VCaP (cell line): ENCODE measurements at regions not wholly inside any gene's neighbourhood (a gene's known extent, or its start where the extent isn't known, plus 50 kb on each side); places are given as distances from the start of the nearest gene placed in this dataset.
A peak's percentile ranks its signal among the peaks of the same experiment; 100 is the strongest.
"Not testable (repeated sequence)": the region's sequence is repeated elsewhere in the genome, so short reads cannot be mapped to it uniquely, and the experiment has no call there.

Source experiments
- H3K27ac ChIP-seq: fragments of 450-650 bp; 2 replicates; pipeline ENCODE4 v1.5.1; 2017
- CTCF ChIP-seq: fragments of 450-650 bp; conservative IDR thresholded peaks from 2 replicates; pipeline ENCODE4 v1.5.1; 2017; ENCODE audit warnings: mild to moderate bottlenecking, moderate library complexity

DNA sequence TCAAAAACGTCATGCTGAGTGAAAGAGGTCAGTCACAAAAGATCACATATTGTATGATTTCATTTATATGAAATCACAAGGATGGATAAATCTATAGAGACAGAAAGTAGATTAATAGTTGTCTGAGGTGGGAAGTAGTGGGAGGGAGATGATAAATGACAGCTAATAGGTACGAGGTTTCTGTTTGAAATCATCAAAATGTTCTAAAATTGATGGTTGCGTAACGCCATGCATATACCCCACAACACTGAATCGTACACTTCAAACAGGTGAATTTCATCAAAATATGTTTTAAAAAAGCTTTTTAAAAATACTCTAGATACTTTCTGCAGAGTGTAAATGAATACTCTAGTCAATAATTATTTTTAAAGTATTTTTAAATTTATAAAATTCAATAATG is 303.0 kb upstream of the STAC start:
- H3K27ac ChIP-seq: no peak overlapping the region
- no peak for TF ChIP-seq CTCF

GRCh38 chr3:36082958-36083357 is 297.3 kb upstream of the STAC start:
- H3K27ac ChIP-seq: not testable (repeated sequence)

GRCh38 chr3:36095238-36095637 is 285.1 kb upstream of the STAC start:
- no peak for TF ChIP-seq CTCF
- H3K27ac ChIP-seq: no peak overlapping the region

DNA sequence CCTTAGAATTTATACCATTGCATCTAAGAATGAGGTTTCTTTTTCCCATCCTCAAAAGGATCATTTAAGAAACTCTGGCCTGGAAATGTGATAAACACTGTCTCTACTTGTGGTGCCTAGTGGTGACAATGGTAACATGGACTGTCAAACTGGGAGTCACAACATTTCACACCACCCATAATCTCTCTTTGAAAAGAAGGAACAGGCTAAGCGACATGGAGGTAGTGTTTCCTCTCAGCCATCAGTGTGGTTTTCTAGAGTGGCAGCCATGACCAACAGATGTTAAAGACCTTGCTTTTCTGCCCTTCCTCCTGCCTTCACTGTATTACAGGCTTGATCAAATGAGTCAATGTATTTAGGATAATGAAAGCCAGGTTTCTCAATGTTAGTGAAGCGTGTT is 283.1 kb upstream of the STAC start:
- no peak for TF ChIP-seq CTCF

DNA sequence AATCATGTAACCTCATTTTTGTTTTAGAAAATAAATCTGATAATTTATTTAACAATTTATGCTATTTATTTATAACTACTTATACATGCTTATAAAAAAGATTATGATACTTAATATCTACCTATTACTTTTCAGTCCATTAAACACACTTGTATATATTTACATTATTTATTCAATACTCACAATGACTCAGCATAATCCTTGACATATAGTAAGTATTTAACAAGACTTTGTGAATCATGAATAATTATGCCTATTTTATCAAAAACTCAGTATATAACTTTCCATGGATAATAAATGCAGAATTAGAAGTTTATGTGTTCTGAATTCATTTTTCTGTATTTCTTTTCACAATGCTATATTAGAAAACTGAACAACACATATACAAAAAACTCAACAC is 266.0 kb upstream of the STAC start:
- TF ChIP-seq CTCF: no peak
- H3K27ac ChIP-seq: no peak overlapping the region

More for the DNA sequence above, 283.1 kb upstream of the STAC start:
- H3K27ac ChIP-seq: no peak overlapping the region

DNA sequence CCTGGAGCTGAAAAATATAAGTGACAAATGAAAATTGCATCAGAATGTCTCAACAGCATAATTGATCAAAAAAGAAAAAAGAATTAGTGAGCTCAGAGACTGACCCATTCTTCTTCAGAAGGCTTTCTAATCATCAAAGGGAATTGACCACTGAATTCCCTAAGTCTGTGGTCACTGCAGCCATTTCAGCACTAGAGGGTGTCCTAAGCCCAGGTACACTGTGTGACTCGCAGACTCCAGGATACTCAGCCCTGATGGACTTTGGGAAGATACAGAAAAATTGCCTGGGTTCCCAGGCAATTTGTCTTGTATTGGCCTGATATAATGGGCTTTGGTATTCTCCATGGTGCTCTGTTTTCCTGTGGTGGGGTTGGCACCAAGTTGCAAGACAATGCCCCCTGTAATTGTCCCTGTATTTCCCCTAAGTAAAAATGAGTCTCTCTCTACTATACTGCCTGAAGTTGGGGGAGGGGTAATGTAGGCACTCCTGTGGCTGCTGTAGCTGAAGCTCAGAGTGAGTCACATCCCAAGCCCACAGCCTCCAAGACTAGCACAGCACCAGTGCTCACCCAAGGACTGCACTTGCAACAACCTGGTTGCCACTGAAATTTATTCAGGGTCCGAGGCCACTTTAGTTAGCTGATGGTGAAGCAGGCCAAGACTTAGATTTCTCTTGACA is 256.0 kb upstream of the STAC start:
- H3K27ac ChIP-seq: no peak overlapping the region
- TF ChIP-seq CTCF: peak; percentile 96

DNA sequence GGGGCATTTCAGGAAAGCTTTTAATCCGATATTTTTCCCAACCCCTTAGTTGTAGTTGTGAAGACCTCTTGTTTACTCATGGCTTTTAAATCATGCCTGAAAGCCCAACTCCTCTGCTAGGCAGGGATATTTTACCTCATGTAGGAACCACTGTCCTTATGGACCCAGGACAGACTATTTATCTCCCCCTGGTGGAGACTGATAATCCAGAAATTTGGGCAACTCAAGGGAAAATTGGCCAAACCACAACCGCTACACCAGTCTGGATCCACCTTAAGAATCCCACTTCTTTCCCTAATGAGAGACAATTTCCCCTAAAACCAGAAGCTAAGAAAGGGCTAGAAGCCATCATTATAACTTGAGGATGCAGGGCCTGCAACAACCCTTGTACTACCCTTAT is 248.1 kb upstream of the STAC start:
- TF ChIP-seq CTCF: no peak
- H3K27ac ChIP-seq: no peak overlapping the region

GRCh38 chr3:36135863-36136262 is 244.4 kb upstream of the STAC start:
- no peak overlapping the region for H3K27ac ChIP-seq
- no peak for TF ChIP-seq CTCF
